GM19395 (cell line): ENCODE measurements at regions not wholly inside any gene's neighbourhood (a gene's known extent, or its start where the extent isn't known, plus 50 kb on each side); places are given as distances from the start of the nearest gene placed in this dataset.

Experiments
- ATAC-seq: cut with Tn5 transposase; IDR thresholded peaks from one replicate; pipeline ENCODE4 v1.9.1; 2021; ENCODE audit warnings: mild to moderate bottlenecking, moderate library complexity; ENCODE audit not compliant: unreplicated experiment

DNA sequence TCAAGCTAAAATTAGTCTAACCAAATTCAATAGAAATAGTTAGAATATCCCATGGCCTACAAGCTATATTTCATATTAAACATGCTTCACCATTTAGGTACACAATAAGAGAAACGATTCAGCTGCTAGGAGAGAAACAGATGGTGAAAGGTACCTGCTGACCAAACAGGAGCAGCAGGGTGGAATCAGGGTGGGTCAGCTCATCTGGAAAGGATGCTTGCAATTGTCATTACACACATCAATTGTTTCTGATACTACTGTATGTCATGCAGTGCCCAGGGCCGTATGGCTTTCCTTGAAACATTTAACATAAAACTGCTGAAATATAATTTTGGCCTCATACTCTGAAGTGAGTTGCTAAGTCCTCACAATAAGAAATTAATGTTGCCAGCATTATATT lies 776.0 kb downstream of the DACH1 start:
- no peak for ATAC-seq

DNA sequence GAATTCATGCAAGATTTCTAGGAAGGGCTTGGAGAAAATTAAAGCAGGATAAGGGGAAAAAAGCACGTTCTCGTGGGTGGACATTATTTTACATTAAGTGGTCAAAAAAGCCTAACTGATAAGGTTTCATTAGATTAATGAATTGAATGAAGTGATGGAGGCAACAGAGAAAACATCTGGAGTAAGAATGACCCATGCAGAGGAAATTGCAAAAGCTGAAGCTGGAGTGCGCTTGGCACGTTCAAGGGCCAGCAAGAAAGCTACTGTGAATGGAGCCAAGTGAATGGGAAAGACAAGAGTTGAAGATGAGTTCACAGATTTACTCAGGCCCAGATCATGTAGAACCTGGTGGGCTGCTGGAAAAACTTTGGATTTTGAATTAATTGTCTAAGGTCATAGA lies 777.9 kb downstream of the DACH1 start:
- no peak for ATAC-seq

DNA sequence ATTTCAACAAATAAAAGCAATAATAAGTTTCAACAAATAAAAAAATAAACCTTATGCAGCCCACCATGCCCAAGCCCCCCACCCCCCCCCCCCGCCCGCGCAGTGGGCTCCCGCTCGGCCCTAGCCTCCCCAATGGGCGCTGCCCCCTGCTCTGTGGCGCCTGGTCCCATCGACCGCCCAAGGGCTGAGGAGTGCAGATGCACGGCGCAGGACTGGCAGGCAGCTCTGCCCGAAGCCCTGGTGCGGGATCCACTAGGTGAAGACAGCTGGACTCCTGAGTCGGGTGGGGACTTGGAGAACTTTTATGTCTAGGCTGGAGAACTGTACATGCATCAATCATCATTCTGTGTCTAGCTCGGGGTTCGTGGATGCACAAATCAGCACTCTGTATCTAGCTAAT lies 779.6 kb downstream of the DACH1 start:
- no peak for ATAC-seq

DNA sequence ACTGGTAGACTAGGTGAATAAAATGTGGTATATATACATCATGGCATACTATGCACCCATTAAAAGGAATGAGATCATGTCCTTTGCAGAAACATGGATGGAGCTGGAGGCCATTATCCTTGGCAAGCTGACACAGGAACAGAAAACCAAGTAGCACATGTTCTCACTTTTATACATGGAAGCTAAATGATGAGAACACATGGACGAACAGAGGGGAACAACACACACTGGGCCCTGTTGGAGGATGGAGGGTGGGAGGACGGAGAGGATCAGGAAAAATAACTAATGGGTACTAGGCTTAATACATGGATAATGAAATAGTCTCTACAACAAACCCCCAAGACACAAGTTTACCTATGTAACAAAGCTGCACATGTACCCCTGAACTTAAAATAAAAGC lies 780.0 kb downstream of the DACH1 start:
- ATAC-seq: no peak

DNA sequence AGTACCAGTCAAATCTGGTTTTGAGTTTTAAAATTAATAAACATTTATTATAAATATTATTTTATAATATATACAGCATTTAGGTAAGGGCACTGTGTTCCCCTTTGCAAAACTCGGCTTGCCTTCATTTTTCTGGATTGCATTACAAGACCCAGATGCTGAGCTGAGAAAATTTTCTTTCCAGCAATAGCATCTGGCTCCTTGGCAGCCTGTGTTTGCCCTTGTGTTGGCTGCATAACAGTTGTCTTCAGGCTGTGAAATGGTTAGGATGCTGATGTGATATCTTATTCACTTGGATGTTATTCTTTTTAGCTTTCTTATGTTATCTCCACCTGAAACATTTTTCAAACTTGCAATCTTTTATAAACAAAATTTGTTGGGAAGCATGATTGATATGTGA lies 784.4 kb downstream of the DACH1 start:
- ATAC-seq: no peak

DNA sequence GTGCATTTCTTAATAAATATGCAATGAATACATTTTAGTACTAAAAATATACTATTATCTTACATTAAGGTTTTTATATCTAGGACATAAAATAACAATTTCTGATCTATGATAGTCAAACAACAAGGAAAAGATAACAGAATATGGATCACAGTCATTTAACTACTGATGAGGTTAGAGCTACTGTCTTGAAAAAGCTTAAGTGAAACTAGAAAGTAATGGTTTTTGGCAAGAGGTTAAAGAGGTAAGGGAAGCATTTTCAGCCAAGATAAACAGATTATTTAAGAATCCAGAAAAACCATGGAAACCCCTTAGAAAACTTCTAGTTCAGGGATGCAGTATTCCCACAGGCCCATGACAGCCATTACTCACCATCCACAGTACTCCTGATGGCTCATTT lies 787.4 kb downstream of the DACH1 start:
- ATAC-seq: peak; percentile 54

DNA sequence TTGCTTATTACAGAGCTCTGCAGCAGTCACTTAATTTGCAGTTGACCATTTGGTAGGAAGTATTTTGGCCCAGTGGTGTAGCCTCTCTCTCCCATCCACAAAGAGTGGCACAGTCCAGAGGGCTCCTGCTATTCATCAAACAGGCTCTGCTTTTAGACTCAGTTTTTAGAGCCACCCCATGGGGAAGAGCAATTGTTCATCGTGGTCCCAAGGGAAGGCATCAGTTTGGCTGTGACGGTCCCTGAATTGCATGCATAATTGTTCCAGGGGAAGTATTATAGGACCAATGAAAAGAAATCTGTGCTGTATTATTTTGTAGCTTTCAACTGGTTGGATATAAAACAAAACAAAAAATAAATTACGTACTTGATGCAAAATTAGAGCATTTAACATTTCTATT lies 799.0 kb downstream of the DACH1 start:
- ATAC-seq: no peak

DNA sequence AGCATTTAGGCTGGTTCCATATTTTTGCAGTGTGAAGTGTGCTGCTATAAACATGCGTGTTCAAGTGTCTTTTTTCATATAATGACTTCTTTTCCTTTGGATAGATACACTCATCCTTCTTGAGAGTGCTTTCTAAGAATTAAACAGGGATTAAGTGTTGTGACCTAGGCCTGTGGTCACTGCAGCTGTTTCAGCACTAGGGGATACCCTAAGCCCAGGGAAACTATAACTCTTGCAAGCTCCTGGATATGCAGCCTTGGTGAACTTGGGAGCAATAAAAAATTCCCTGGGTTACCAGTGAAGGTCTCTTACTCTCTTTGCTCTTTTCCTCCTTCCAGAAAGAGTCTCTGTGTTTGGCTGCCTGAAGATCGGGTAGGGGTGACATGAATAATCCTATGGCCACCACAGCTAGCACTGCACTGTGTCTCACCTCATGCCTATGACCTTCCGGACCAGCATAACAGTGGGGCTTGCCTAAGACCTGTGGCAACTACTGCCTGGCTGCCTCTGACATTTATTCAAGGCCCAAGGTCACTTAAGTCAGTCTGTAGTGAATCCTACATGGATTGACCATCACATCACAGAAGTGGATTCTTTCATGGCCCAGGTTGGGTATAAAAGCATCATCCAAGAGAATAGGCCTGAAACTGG lies 799.7 kb downstream of the DACH1 start:
- no peak for ATAC-seq

DNA sequence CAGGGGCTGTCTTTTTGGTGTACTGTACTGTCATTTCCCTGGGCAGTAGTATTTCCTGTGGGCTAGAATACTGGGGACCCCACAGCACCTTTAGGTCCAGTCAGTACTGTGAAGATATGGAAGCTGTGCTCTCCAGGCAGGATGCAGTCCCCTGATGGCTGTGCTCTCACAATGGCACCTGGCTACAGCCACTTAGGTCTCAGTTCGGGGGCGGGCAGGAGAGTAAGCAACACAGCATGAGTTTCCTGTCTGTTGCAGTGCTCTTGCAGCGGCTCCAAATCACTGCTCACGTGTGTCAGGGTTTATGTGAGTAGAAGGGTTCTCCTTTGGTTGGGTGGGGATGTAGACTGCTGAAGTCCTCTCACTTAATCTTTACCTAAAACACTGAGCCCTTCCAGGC lies 810.4 kb downstream of the DACH1 start:
- no peak for ATAC-seq

DNA sequence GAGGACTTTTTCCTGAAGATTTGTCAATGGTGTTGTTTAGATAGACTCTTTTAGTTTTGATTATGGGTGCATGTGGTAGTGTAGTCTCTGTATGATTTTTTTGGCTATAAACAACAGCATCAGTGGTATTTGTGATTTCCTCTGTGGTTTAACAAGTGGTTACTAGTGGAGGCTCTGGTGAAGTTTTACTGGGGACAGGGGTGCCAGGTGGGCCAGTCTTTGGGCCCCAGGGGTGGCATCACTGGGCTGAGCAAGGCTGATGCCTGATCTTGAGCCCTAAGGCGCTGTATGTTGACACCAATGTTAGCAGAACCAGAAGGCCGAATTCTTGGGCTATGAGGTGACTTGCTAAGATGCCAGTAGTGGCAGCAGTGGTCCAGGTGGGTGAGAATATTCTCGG lies 811.4 kb downstream of the DACH1 start:
- ATAC-seq: no peak

DNA sequence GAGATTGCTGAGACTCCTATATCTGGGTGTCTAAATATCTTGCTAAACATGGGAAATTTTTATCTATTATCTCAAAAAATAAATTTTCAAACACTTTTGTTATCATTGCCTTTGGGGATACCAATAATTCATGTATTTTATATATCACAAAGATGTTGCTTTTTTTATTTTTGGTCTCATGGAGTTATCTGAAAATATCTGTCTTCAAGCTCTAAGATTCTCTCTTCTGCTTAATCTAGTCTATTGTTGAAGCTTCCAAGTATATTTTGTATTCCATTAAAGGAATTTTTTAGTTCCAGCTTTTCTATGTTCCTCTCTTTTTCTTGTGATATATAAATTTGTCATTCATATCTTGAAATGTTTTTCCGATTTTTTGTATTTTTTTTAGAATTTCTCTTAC lies 812.0 kb downstream of the DACH1 start:
- ATAC-seq: no peak

DNA sequence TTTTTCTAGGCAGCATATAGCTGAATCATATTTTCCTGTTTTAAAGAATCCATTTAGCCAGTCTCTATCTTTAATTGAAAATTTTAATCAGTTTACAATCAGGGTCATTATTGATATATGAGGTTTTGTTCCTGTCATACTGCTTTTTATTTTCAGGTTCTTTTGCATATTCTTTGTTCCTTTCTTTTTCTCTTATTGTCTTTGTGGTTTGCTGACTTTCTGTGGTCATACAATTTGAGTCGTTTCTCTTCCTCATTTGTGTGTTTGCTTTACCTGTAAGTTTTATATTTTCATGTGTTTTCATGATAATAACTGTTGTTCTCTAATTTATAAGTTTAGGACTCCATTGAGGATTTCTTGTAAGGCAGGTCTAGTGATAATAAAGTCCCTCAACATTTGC lies 812.6 kb downstream of the DACH1 start:
- peak; percentile 90 for ATAC-seq

DNA sequence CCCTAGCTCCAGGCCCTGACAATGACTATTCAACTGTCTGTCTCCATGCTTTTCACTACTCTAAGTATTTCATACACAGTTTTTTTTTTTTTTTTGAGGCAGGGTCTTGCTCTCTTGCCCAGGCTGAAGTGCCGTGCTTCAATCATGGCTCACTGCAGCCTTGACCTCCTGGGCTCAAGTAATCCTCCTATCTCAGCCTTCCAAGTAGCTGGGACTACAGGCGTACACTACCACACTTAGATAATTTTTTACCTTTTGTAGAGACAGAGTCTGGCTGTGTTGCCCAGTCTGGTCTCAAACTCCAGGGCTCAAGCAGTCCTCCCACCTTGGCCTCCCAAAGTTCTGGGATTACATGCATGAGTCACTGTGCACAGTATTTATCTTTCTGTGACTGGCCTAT lies 815.4 kb downstream of the DACH1 start:
- ATAC-seq: no peak

DNA sequence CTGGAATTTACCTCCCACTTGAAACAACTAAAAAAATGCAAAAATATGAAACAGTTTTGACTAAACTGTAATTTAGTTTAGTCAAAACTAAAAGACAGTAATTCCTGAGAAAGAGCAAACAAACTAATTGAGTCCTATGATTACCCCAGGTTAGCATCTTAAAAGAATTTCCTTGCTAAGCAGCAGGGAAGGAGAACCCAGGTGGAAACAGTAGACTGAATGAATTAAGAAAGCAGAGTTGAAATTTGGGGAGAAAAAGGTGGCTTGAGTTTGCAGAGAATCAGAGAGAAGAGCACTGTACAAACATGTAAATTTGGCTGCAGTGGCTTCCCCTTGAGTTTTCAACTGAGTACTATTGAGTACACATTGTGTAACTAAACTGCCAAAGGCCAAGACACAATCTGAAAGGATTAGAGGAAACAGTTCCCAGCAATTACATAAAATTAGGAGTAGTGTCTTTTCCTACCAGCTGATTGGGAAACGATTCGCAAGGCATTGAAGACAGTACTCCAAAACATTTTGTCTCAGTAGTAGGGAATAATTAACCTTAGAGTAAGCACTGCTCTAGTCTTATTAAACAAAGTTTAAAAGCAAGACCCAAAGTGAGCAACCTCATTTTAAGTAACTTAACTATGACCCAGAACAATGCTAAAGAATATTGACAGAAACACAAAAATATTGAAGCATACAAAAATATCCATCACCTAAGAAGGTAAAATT lies 820.5 kb downstream of the DACH1 start:
- no peak for ATAC-seq

DNA sequence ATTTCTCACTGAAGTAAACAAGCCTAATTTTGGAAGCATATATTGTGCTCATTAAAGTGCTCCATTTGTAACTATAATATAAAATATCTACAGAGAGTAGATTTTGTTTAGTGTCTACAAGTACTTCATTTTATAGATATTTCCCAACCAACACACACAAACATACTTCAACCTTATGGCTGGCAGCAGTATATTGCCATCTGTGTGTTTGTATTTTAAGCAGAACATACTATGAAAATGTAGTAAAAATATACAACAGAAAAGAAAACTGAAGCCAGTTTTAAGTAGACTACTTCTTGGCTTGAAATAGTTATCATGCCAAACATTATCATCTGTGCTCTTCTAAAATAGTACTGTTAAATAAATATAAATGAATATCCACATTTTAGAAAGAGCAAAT lies 821.9 kb downstream of the DACH1 start:
- ATAC-seq: no peak

DNA sequence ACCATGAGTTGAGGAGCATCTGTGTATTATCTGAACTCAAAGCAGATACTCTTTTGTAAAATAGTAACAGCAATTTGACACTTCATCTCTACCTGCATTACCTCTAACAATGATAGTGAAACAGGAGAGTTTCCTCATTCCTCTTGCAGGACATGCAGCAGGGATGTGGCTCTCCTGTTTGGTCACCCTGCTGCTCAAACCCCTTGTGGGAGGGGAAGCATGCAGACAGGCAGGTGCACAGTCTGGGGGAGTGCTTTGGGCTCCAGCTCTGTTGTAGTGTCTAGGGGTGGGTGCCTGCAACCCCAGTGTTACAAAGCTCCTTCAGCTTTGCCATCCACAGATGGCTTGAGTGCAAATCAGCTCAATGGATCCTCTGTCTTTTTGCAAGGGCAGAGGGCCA lies 827.6 kb downstream of the DACH1 start:
- no peak for ATAC-seq

DNA sequence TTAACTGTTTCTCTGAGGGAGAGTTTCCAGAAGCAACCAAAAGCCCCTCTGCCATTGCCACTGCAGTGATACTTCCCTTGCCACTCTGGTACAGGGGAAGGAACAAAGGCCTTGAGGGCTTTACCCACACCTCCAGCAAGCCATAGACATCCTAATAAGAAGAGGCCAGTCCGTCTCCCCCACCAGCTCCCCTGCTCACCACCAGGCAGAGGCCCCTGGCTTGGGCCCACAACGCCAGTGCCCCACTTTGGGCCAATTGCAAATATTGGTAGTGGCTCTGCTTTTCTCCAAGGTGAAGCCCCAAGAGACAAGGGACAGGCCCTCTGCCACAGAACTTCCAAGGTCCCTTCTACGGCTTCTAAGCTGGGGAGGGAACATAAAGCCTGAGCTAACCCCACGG lies 833.0 kb downstream of the DACH1 start:
- ATAC-seq: no peak

DNA sequence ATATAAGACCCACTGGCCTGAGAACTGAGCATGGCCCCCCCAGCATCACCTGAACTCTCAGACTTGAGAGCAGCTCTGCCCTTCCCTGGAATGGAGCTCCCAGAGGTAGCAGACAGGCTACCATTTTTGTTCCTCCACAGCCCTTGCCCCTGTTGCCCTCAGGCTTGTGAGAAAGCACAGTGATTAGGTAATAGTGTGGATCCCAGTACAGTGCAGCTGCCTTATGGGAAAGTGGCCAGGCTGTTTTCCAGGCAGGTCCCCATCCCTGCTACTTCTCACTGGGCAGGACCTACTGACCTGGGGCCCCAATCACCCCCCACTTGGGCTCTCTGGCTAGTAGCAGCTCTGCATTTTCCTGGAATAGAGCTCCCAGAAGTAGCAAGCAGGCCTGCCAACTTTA lies 834.0 kb downstream of the DACH1 start:
- no peak for ATAC-seq

DNA sequence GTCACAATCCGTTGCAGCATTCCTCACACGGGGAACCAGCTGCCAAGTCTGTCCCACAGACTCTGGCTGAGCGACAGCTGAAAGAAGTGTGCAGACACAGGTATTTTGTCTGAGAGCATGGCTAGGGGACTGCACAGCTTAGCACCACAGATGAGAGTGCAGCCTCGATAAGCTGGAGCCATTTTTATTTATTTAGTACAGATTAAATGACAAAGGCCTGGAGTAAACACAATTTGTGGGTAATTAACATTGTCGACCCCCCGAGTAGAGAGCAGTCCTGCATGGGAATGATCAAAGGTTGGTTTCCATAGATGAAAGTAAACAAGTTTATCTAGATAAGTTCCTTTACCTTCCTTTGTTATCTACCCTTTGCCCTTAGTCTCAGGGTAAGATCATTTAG lies 836.2 kb downstream of the DACH1 start:
- no peak for ATAC-seq

DNA sequence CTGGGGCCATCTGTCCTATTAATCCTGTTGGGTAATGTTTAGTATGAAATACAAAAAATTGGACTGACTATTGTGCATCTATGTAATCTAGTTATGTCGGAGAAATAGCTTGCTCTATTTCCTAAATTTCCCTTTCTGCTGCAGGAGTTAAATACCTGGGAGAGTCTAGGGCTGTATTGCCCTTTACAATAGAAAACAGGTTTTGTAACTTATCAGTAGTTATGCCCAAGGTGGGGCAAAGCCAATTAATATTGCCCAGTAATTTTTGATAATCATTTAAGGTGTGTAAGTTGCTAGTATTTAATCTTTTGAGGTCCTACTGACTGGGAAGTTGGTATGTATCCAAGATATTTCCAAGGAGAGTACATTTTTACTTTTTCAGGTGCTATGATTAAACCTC lies 838.1 kb downstream of the DACH1 start:
- no peak for ATAC-seq

DNA sequence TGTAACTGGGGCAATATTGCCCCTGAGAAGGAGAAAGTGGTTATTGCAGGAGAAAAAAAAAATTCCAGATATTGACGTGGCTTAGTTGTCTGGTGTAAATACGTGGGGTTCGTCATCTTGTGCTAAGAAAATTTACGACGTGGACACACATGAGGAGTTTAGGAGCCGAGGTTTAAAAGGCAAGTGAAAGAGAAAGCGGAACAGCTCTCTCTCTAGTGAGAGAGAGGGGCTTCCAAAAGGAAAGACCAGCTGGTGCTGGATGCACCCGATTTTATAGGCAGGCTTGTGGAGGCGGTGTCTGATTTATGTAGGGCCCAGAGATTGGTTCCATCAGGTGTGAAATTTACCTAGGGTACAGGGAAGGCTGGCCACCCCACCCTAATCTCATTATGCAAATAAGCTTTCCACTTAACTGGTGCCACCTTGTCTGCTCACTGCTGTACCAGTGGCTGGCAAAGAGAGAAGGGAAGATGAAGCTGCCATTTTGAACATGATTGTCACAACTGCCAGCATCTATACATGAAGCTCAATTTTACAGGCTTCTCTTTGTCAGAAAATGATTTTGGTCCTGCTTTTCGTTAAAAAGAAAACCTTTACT lies 845.1 kb downstream of the DACH1 start:
- no peak for ATAC-seq

DNA sequence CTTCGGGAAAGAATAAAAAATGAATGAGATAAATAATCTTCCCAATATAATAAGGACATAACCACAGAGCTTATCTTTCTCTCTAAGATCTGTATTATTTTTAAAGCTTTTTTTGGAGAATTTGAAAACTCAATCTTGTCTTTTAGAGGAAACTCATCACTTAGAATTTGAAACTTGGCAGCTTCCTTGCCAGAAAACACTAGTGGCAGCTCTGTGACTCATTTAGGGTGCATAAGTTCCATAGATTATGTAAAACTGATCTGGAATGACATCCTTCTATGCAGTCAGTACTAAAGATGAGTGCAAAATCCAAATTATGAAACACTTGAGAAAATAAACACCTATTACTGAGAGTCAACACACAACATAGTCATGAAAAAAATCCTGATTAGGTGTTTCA lies 848.0 kb downstream of the DACH1 start:
- no peak for ATAC-seq

DNA sequence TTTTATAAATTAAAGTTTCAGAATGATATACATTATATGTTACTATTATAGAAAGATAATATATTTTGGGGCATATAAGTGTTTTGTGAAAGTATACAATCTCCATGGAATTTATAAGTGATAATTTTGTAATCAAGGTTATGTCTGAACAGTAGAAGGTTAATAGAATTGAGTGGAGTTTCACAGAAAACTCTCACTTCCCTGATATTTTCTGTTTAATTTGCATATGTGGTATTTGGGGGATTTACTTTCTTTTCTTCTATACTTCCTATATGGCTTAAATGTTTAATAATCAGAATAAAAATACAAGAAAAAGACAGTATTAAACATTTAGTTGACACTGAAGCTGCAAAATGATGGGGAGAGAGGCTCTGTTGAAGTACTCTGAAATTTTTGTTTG lies 848.5 kb downstream of the DACH1 start:
- no peak for ATAC-seq
